ENCODE measurements at regions not wholly inside any gene's neighbourhood (a gene's known extent, or its start where the extent isn't known, plus 50 kb on each side); places are given as distances from the start of the nearest gene placed in this dataset.
"Not testable (repeated sequence)": the region's sequence is repeated elsewhere in the genome, so short reads cannot be mapped to it uniquely, and the experiment has no call there.

GRCh38 chr22:22296047-22296446, 51.5 kb downstream of the VPREB1 start:
- not testable (repeated sequence) for DNase-seq (ENCODE audit: low read depth in 3 of 3, low spot score in 1 of 3)

GRCh38 chr22:22297159-22297793, 52.7 kb downstream of the VPREB1 start:
- not testable (repeated sequence) for DNase-seq (ENCODE audit: low read depth in 3 of 3, low spot score in 1 of 3)

GRCh38 chr22:22297794-22298653, 53.4 kb downstream of the VPREB1 start:
- DNase-seq (ENCODE audit: low read depth in 3 of 3, low spot score in 1 of 3), result peak; percentile 32 to 72 (median 57)

GRCh38 chr22:22298654-22299009, 54.0 kb downstream of the VPREB1 start:
- not testable (repeated sequence) for DNase-seq (ENCODE audit: low read depth in 3 of 3, low spot score in 1 of 3)

- not testable (repeated sequence) for DNase-seq (ENCODE audit: low read depth in 3 of 3, low spot score in 1 of 3)
Measured at GRCh38 chr22:22300511-22300910, 55.9 kb downstream of the VPREB1 start.

GRCh38 chr22:22300946-22301345, 56.4 kb downstream of the VPREB1 start:
- not testable (repeated sequence) for DNase-seq (ENCODE audit: low read depth in 3 of 3, low spot score in 1 of 3)

GRCh38 chr22:22316589-22316988, 72.0 kb downstream of the VPREB1 start:
- DNase-seq (ENCODE audit: low read depth in 3 of 3, low spot score in 1 of 3), result no peak

- DNase-seq (ENCODE audit: low read depth in 3 of 3, low spot score in 1 of 3), result no peak
Measured at GRCh38 chr22:22318723-22319465, 74.3 kb downstream of the VPREB1 start.

GRCh38 chr22:22321743-22322611, 77.4 kb downstream of the VPREB1 start:
- peak; percentile 28 to 55 (median 32) for DNase-seq (ENCODE audit: low read depth in 3 of 3, low spot score in 1 of 3)

GRCh38 chr22:22322792-22323191, 78.2 kb downstream of the VPREB1 start:
- DNase-seq (ENCODE audit: low read depth in 3 of 3, low spot score in 1 of 3), result no peak

- DNase-seq (ENCODE audit: low read depth in 3 of 3, low spot score in 1 of 3), result no peak
Measured at GRCh38 chr22:22327723-22328122, 83.1 kb downstream of the VPREB1 start.

- DNase-seq (ENCODE audit: low read depth in 3 of 3, low spot score in 1 of 3), result no peak
Measured at GRCh38 chr22:22329792-22330191, 85.2 kb downstream of the VPREB1 start.

GRCh38 chr22:22335640-22336039, 91.1 kb downstream of the VPREB1 start:
- not testable (repeated sequence) for DNase-seq (ENCODE audit: low read depth in 3 of 3, low spot score in 1 of 3)

- not testable (repeated sequence) for DNase-seq (ENCODE audit: low read depth in 3 of 3, low spot score in 1 of 3)
Measured at GRCh38 chr22:22336333-22336732, 91.7 kb downstream of the VPREB1 start.

GRCh38 chr22:22338778-22339177, 94.2 kb downstream of the VPREB1 start:
- not testable (repeated sequence) for DNase-seq (ENCODE audit: low read depth in 3 of 3, low spot score in 1 of 3)

- DNase-seq (ENCODE audit: low read depth in 3 of 3, low spot score in 1 of 3), result no peak
Measured at GRCh38 chr22:22341736-22342135, 97.2 kb downstream of the VPREB1 start.

GRCh38 chr22:22342697-22343580, 98.4 kb downstream of the VPREB1 start:
- DNase-seq (ENCODE audit: low read depth in 3 of 3, low spot score in 1 of 3), result peak in 2 of 3 donors; percentile 22 to 66

- DNase-seq (ENCODE audit: low read depth in 3 of 3, low spot score in 1 of 3), result no peak
Measured at GRCh38 chr22:22343581-22344296, 99.2 kb downstream of the VPREB1 start.

GRCh38 chr22:22344430-22344829, 99.8 kb downstream of the VPREB1 start:
- DNase-seq (ENCODE audit: low read depth in 3 of 3, low spot score in 1 of 3), result no peak
